ENCODE measurements at regions not wholly inside any gene's neighbourhood (a gene's known extent, or its start where the extent isn't known, plus 50 kb on each side); places are given as distances from the start of the nearest gene placed in this dataset.

DNA sequence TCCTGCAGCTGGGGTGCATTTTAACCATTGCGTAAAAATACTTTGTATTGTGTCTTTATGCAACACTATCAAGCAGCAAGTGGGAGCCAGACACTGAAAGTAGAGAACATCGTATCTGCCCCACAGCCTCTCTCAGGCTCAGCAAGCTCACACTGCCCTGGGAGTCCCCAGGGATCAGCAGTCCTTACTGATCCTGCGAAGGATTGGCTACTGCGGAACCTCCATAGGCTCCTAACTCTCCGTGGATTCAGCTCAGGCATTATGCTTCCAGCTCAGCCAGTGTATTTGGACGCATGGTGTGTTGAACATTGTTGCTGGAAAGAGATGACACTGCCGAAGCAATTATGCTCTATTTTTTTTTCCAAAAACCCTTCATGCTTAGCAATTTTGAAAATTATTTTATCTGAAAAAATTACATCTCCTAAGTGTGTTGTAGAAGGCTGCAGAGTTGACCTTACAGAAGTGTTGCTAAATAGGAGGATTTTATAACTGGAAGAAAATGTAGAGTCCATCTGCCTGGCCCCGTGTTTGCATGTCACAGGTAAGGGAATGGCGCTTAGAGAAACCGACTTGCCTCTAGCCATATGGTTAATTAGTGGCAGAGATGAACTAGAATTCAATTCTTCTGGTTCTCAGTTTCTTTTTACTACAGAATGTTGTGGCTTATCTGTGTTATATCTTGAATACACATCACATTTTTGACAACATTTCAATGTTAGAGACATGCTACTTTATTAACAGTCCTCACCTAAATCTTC, 276.4 kb upstream of the COBL start:
- TF ChIP-seq, protein P1, sequence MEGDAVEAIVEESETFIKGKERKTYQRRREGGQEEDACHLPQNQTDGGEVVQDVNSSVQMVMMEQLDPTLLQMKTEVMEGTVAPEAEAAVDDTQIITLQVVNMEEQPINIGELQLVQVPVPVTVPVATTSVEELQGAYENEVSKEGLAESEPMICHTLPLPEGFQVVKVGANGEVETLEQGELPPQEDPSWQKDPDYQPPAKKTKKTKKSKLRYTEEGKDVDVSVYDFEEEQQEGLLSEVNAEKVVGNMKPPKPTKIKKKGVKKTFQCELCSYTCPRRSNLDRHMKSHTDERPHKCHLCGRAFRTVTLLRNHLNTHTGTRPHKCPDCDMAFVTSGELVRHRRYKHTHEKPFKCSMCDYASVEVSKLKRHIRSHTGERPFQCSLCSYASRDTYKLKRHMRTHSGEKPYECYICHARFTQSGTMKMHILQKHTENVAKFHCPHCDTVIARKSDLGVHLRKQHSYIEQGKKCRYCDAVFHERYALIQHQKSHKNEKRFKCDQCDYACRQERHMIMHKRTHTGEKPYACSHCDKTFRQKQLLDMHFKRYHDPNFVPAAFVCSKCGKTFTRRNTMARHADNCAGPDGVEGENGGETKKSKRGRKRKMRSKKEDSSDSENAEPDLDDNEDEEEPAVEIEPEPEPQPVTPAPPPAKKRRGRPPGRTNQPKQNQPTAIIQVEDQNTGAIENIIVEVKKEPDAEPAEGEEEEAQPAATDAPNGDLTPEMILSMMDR (IDR thresholded peaks at IDR 0.05) = no peak
- no peak for TF ChIP-seq POLR2A (IDR thresholded peaks at IDR 0.05)

Data from body of pancreas (tissue), 4 donors.